ENCODE measurements at regions not wholly inside any gene's neighbourhood (a gene's known extent, or its start where the extent isn't known, plus 50 kb on each side); places are given as distances from the start of the nearest gene placed in this dataset.
"Not testable (repeated sequence)": the region's sequence is repeated elsewhere in the genome, so short reads cannot be mapped to it uniquely, and the experiment has no call there.

GRCh38 chr7:153887749-153888569 is 164.2 kb upstream of the DPP6 start:
- no peak for DNase-seq

GRCh38 chr7:153891990-153892389 is 160.2 kb upstream of the DPP6 start:
- DNase-seq, result no peak

GRCh38 chr7:153902862-153903261 is 149.3 kb upstream of the DPP6 start:
- DNase-seq, result no peak

GRCh38 chr7:153912211-153912610 is 140.0 kb upstream of the DPP6 start:
- DNase-seq, result no peak

GRCh38 chr7:153920126-153920525 is 132.1 kb upstream of the DPP6 start:
- no peak for DNase-seq

- no peak for DNase-seq
Measured at GRCh38 chr7:153920897-153921296, 131.3 kb upstream of the DPP6 start.

- DNase-seq, result no peak
Measured at GRCh38 chr7:153921408-153921807, 130.8 kb upstream of the DPP6 start.

- DNase-seq, result no peak
Measured at GRCh38 chr7:153930696-153931095, 121.5 kb upstream of the DPP6 start.

- no peak for DNase-seq
Measured at GRCh38 chr7:153934048-153934447, 118.2 kb upstream of the DPP6 start.

- DNase-seq, result no peak
Measured at GRCh38 chr7:153934629-153935028, 117.6 kb upstream of the DPP6 start.

- no peak for DNase-seq
Measured at GRCh38 chr7:153935095-153935494, 117.1 kb upstream of the DPP6 start.

- no peak for DNase-seq
Measured at GRCh38 chr7:153938451-153938850, 113.7 kb upstream of the DPP6 start.

- DNase-seq, result no peak
Measured at GRCh38 chr7:153939177-153939576, 113.0 kb upstream of the DPP6 start.

- DNase-seq, result peak; percentile 8
Measured at GRCh38 chr7:153939654-153940053, 112.5 kb upstream of the DPP6 start.

- no peak for DNase-seq
Measured at GRCh38 chr7:153941061-153941460, 111.1 kb upstream of the DPP6 start.

GRCh38 chr7:153942036-153942435 is 110.2 kb upstream of the DPP6 start:
- DNase-seq, result no peak

GRCh38 chr7:153943457-153943856 is 108.7 kb upstream of the DPP6 start:
- no peak for DNase-seq

- DNase-seq, result no peak
Measured at GRCh38 chr7:153943861-153944260, 108.3 kb upstream of the DPP6 start.

- no peak for DNase-seq
Measured at GRCh38 chr7:153948060-153948459, 104.1 kb upstream of the DPP6 start.

- DNase-seq, result no peak
Measured at GRCh38 chr7:153951316-153951715, 100.9 kb upstream of the DPP6 start.

- DNase-seq, result no peak
Measured at GRCh38 chr7:153954477-153954876, 97.7 kb upstream of the DPP6 start.

GRCh38 chr7:153957677-153958076 is 94.5 kb upstream of the DPP6 start:
- DNase-seq, result not testable (repeated sequence)

- not testable (repeated sequence) for DNase-seq
Measured at GRCh38 chr7:153958381-153958780, 93.8 kb upstream of the DPP6 start.

GRCh38 chr7:153958789-153959188 is 93.4 kb upstream of the DPP6 start:
- not testable (repeated sequence) for DNase-seq

GRCh38 chr7:153964481-153965112 is 87.6 kb upstream of the DPP6 start:
- DNase-seq, result not testable (repeated sequence)
